ENCODE measurements at regions not wholly inside any gene's neighbourhood (a gene's known extent, or its start where the extent isn't known, plus 50 kb on each side); places are given as distances from the start of the nearest gene placed in this dataset.

DNA sequence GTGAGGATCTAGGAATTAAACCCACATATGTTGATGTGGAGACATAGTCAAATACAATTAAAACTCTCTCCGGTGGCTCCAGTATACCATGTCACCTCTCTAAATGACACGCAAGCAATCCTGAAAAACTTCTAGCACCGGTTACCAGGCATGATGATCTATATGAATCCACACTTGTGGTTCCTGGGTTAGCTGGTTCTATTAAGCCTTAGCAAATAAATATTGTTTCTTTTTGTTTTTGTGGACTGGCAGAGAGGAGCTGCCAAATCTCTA lies 104.8 kb downstream of the SEC61B start:
- DNase-seq (ENCODE audit: low read depth) = no peak

- DNase-seq (ENCODE audit: low read depth) = no peak
Observed at GRCh38 chr9:99327667-99328066, 105.6 kb downstream of the SEC61B start.

GRCh38 chr9:99335280-99335679 lies 113.2 kb downstream of the SEC61B start:
- DNase-seq (ENCODE audit: low read depth) = no peak

- no peak for DNase-seq (ENCODE audit: low read depth)
Observed at GRCh38 chr9:99336005-99336404, 113.9 kb downstream of the SEC61B start.

GRCh38 chr9:99336531-99336930 lies 114.4 kb downstream of the SEC61B start:
- peak; percentile 41 for DNase-seq (ENCODE audit: low read depth)

DNA sequence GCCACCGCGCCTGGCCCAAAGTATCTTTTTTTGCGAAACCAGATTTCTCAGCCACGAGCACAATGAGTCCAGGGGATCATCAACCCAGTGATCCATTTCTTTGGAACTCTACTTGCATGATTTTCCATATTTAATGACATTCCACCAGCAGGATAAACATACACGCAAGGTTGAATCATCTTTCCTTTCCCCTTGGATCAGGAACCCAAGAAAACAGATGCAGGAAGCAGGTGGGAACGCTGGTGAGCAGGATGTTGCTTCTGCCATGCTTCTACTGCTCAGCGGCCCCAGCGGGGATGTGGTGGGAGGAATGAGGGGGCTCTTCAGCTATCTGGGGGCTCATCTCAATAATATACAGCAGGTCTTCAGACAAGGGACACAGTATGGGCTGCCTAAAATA lies 118.2 kb downstream of the SEC61B start:
- DNase-seq (ENCODE audit: low read depth) = peak; percentile 72

- no peak for DNase-seq (ENCODE audit: low read depth)
Observed at GRCh38 chr9:99341686-99342085, 119.6 kb downstream of the SEC61B start.

- DNase-seq (ENCODE audit: low read depth) = no peak
Observed at GRCh38 chr9:99345451-99345850, 123.4 kb downstream of the SEC61B start.

GRCh38 chr9:99345942-99346341 lies 123.9 kb downstream of the SEC61B start:
- peak; percentile 70 for DNase-seq (ENCODE audit: low read depth)

DNA sequence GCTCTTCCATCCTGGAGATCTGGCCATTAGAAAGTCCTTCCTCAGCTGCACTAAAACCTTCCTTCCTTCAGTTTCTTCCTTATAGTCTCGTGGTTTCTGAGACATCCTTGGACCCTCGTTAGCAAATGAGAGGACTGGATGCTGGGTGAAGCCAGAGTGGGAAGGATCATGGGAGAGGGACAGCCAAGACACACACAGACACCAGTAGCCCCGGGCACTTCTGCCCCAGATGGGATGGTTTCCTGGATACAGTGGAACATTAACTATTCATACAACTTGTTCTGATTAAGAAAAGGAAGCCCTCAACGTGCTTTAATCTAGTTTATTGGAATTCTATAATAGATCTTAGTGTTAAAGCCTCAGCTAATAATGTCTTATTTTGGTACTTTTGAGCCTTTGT lies 125.5 kb downstream of the SEC61B start:
- no peak for DNase-seq (ENCODE audit: low read depth)

DNA sequence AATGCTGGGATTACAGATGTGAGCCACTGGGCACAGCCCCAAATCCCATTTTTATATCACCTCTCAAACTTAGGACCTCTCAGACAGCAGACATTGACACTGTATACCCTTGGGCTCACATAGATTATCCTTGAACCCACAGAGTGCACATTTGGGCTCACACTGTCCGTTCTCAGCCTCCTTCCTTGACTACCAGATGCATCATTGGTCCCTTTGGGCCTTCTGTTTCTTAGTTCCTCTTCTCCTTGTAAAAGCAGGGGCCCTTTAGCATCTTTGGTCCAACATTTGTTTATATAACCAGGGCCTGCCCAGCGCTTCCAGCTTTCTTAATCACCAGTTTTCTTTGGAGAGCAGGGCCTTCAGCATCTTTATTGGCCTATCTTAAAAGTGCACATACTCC lies 126.2 kb downstream of the SEC61B start:
- DNase-seq (ENCODE audit: low read depth) = no peak

- DNase-seq (ENCODE audit: low read depth) = no peak
Observed at GRCh38 chr9:99349870-99350269, 127.8 kb downstream of the SEC61B start.

DNA sequence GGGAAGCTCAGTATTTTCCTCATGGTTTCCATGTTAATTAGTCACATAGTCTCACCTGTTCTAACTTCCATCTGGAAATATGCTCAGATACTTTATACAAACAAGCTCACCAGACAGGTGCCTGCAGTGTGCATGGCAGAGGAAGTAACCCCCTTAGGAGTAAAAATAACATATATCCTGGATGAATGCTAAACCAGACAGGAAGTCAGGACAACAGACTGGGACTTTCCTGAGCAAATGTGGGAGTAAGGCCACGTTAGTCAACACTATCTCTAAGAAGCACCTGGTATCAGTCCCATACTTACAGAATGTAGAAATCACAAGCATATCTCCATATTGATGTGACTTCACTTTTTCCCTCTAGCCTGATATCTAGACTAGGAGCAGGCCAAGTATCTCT lies 128.4 kb downstream of the SEC61B start:
- no peak for DNase-seq (ENCODE audit: low read depth)

GRCh38 chr9:99351647-99352046 lies 129.6 kb downstream of the SEC61B start:
- DNase-seq (ENCODE audit: low read depth) = no peak

DNA sequence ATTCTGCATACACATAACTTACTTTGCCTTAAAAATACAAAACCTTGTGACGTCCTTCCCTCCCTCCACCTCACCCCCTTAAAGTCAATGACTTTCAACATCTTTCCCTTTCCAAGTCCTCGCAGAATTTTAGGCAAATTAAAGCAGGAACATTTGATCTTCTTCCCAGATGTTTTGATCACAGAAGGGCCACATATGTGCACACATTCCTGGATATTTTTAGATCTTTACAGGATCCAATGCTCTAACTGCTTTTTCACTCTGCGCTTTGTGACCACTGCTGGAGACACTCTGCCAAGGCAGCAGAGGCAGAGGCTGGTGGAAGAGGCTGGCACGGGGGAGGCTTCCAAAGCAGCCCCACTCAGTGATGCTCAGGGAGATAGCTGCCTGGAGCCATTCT lies 130.7 kb downstream of the SEC61B start:
- DNase-seq (ENCODE audit: low read depth) = no peak

GRCh38 chr9:99353408-99353807 lies 131.3 kb downstream of the SEC61B start:
- DNase-seq (ENCODE audit: low read depth) = peak; percentile 73

GRCh38 chr9:99354104-99354503 lies 132.0 kb downstream of the SEC61B start:
- no peak for DNase-seq (ENCODE audit: low read depth)

DNA sequence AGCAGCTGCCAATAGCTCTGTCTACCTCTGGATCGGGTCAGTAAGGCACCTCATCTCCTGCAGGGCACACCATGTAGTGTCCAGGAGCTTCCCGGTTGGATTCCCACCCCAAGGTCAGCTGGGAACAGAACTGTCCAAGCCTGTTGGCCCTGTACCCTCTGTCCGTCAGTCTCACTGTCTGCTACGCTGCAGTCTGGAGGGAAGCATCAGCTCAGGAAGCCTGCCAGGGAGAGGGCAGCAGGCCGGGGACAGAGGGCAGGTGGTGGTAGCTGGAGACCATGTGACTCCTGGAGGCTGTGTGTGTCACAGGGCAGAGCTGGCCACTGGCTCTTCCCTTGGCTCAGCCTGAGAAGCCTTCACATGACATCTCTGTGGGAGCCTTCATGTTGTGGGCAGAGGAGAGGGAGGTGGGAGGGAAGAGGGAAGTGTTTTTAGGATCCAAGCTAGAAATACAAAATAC lies 134.5 kb downstream of the SEC61B start:
- DNase-seq (ENCODE audit: low read depth) = peak; percentile 32

DNA sequence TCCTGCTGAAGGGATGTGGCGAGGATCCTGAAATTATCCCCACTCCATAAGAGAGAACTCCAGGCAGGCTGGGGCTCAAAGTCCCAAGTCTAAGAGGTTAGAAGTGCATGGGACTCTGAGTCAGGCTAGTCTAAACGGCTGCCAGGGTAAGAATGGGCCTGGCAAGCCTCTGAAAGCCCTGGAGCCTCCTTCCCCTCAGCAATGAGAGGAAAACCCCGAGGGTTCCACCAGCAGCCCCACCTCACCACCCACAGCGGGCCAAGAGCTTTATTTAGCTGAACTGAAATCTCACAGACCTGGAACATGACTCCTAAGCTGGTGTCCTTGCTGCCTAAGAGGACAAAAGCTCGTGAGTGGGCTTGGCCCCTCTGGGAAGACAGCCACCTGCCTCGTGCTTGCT lies 135.5 kb downstream of the SEC61B start:
- no peak for DNase-seq (ENCODE audit: low read depth)

- no peak for DNase-seq (ENCODE audit: low read depth)
Observed at GRCh38 chr9:99358668-99359067, 136.6 kb downstream of the SEC61B start.

DNA sequence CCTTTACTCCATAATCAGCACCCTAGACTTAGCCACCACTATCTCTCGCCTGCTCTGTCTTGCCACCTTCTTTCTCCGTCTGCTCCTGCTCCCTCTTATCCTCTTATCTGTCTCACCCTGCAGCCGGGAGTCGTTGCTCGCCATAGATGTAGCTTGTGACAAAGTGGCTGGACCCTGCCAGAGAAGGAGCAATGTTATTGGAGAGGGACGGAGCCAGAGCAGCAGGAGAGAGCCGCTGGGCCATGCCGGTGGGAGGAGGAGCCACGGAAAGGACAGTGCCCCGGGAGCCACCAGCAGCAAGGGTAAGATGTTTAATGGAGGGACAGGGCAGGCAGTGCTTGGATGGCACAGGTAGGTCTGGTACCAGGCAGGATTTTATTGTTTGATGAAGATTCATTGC lies 137.3 kb downstream of the SEC61B start:
- DNase-seq (ENCODE audit: low read depth) = no peak

DNA sequence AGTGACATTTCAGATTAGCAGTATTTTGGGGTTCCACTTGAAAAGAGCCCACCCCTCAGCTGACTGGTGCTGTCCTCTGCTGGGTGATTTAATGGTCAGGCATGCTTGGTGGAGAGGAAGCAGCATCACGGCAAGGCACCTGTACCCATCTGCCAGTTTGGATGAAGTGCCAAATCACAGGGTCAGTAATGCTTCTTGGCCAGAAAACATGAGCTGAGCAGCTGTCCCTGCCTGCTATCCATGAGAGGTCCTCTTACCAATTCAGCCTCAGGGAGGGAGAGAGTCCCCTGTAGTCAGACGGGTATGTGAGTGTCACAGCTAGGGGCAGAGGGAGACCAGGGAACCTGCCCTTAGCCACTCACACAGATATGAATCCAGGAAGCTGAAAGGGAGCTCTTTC lies 137.9 kb downstream of the SEC61B start:
- DNase-seq (ENCODE audit: low read depth) = no peak

DNA sequence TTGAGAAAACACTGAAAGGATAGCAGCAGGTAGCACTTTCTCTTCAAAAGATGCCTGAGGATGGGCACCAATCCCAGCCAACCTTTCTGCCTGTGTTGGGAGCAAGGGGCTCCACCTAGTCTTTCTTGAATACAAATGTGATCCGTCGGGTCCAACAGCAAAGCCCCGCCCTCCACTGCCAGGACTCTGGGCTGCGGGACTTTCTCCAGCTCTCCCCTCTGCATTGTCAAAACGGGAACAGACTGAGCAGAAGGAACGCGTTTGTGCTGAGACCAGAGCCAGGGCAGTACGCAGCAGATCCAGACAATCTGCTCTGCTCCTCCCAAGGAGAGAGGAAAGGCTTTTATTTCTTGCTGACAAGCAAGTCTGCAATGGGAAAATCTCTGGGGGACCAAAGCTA lies 139.7 kb downstream of the SEC61B start:
- no peak for DNase-seq (ENCODE audit: low read depth)

DNA sequence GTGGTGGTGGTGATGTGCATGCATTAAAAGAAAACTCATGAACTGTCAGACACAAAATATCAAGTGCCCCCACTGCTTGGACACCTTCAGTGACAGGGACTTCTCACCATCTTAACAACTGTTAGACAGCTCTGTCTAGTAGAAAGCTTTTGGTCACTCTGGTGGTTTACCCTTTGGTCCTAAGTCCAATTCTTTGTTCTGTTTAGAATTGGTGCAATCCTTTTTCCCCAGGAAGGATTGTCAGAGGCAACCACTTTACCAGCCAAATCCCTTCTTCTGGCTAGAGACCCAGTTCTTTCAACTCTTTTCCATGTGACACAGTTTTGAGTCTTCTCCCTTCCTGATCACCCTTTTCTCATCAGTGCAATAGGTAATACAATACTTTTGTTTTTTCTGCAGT lies 140.2 kb downstream of the SEC61B start:
- DNase-seq (ENCODE audit: low read depth) = no peak

DNA sequence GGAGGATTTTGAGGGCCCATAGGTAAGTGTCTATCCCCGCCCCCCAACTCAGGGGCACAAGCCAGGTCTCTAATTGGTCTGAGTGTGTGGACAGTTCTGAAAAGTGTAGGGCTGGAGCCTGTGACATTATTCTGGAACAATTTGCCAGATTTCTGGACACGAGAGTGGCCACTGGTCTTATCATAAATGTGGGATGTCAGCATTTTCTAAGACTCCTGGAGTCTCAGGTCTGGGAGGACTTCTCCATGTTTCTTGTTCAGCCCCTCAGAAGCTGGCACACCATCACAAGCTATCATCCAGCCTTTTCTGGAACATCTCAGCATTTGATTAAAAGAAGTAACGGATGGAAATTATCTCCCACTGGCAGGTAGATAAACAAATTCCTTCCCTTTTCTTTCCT lies 141.4 kb downstream of the SEC61B start:
- DNase-seq (ENCODE audit: low read depth) = no peak

Measured in LHCN-M2 (cell line).